ENCODE measurements at regions not wholly inside any gene's neighbourhood (a gene's known extent, or its start where the extent isn't known, plus 50 kb on each side); places are given as distances from the start of the nearest gene placed in this dataset.

DNA sequence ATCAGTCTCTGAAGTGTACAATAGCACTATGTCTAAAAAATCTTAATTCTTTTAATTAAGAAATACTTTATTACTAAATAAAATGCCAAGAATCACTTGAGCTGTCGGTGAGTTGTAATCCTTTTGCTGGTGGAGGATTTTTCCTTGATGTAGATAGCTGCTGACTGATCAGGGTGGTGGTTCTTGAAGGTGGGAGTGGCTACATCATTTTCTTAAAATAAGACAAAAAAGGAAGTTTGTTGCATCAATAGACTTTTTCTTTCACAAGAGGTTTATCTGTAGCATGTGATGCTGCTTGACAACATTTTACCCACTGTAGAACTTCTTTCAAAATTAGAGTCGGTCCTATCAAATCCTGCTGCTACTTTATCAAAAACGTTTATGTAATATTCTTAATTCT lies 68.8 kb upstream of the ZC4H2 start:
- Histone ChIP-seq H3K27ac (ENCODE audit: low read depth, low read length) (no peak overlapping the region), H4K20me1 (replicated peaks in 1 of 2; ENCODE audit: control insufficient read depth in 1 of 2, insufficient read depth in 2 of 2, low read length in 2 of 2) (no peaks in the 10 kb centered on the region), H4K8ac (ENCODE audit: extremely low read depth, insufficient read depth, low read length) (no peak overlapping the region), H3K9me3 (ENCODE audit: insufficient read depth in 2 of 2, low read depth in 1 of 2, low read length in 1 of 2) (no peaks in the 10 kb centered on the region), H3K23me2 (ENCODE audit: low read depth, low read length) (no peaks in the 10 kb centered on the region), H3K14ac (ENCODE audit: insufficient read length) (no peak overlapping the region), H2BK120ac (replicated peaks; ENCODE audit: low read depth, low read length) (no peak overlapping the region), H4K5ac (ENCODE audit: insufficient read length, low read depth, low read length) (no peak overlapping the region), H2BK15ac (ENCODE audit: low read length) (no peak overlapping the region), H3K18ac (ENCODE audit: extremely low read depth, low read length) (no peak overlapping the region), H3K23ac (ENCODE audit: insufficient read length) (no peak overlapping the region), H2BK20ac (ENCODE audit: low read length) (no peak overlapping the region), H2AFZ (ENCODE audit: low read length) (no peak overlapping the region), H3K4me2 (ENCODE audit: insufficient read depth in 1 of 2, low read depth in 2 of 2, low read length in 2 of 2) (no peak overlapping the region), H3K4me1 (replicated peaks in 1 of 4; ENCODE audit: control insufficient read depth in 3 of 4, insufficient read depth in 4 of 4, low read length in 3 of 4) (no peaks in the 10 kb centered on the region), H3K36me3 (ENCODE audit: control insufficient read depth in 2 of 4, insufficient read depth in 4 of 4, low read length in 3 of 4) (no peaks in the 10 kb centered on the region), H3K27me3 (replicated peaks in 1 of 4; ENCODE audit: control insufficient read depth in 3 of 4, extremely low read depth in 1 of 4, insufficient read depth in 3 of 4, low read length in 3 of 4) (no peaks in the 10 kb centered on the region), H2BK12ac (ENCODE audit: low read depth, low read length) (no peak overlapping the region), H4K91ac (replicated peaks; ENCODE audit: insufficient read length, low read length) (no peak overlapping the region), H2AK5ac (ENCODE audit: low read depth, low read length) (no peak overlapping the region), H3K9ac (replicated peaks in 1 of 4; ENCODE audit: extremely low read depth in 1 of 4, low read depth in 3 of 4, low read length in 3 of 4) (no peak overlapping the region), H3K79me2 (ENCODE audit: control insufficient read depth in 1 of 2, insufficient read depth in 2 of 2, low read length in 2 of 2) (no peaks in the 10 kb centered on the region), H3K79me1 (ENCODE audit: low read depth, low read length) (no peaks in the 10 kb centered on the region), H3K56ac (replicated peaks; ENCODE audit: insufficient read length, low read depth, low read length) (no peak overlapping the region), H3K4me3 (ENCODE audit: extremely low read depth in 1 of 4, insufficient read depth in 2 of 4, low read depth in 3 of 4, low read length in 4 of 4) (no peak overlapping the region), H3K4ac (replicated peaks; ENCODE audit: insufficient read length, low read depth, low read length) (no peak overlapping the region), H2BK5ac (ENCODE audit: low read depth, low read length) (no peak overlapping the region)
- WGBS, 2 experiments (ENCODE audit: extremely low coverage in 1 of 2, insufficient coverage in 1 of 2, insufficient read length in 1 of 2, insufficient replicate concordance in 2 of 2, low coverage in 1 of 2, low lambda C conversion rate in 2 of 2, missing lambda C conversion rate in 1 of 2) = 86% methylated on average over 2 of the region's 3 CpGs; no CpG with 5 or more reads in 1 of the 2 experiments
- FAIRE-seq = no peak
- no peak for DNase-seq (ENCODE audit: low read depth in 1 of 2, low spot score in 2 of 2)
- CTCF ChIA-PET (ENCODE audit: partially characterized antibody) = interaction anchor here (0.6 kb wide), 1 partner anchor 21 kb away, joined by 3 read pairs; no protein-coding TSS in a partner anchor
- POLR2A ChIA-PET (ENCODE audit: partially characterized antibody) = no interaction called here
- no peak for TF ChIP-seq MAFK (IDR thresholded peaks at IDR 0.05; ENCODE audit: low read depth, low read length)
- no peak for TF ChIP-seq HDAC6 (IDR thresholded peaks at IDR 0.05; ENCODE audit: low read depth, low read length)
- no peak for TF ChIP-seq CREB1 (IDR thresholded peaks at IDR 0.05)
- no peak for TF ChIP-seq EP300 (IDR thresholded peaks at IDR 0.05; ENCODE audit: borderline replicate concordance in 1 of 2, low read depth in 2 of 2, low read length in 2 of 2)
- TF ChIP-seq BACH1 (IDR thresholded peaks at IDR 0.05; ENCODE audit: low read length) = no peak
- no peak for TF ChIP-seq HDAC2 (IDR thresholded peaks at IDR 0.05; ENCODE audit: borderline replicate concordance in 1 of 2, low read depth in 2 of 2, low read length in 2 of 2)
- no peak for TF ChIP-seq TAF1 (IDR thresholded peaks at IDR 0.05; ENCODE audit: low read depth, low read length)
- no peak for TF ChIP-seq CBX8 (IDR thresholded peaks at IDR 0.05; ENCODE audit: borderline replicate concordance, low read depth, low read length)
- TF ChIP-seq TCF12 (IDR thresholded peaks at IDR 0.05; ENCODE audit: low read depth, low read length) = no peak
- no peak for TF ChIP-seq SRF (IDR thresholded peaks at IDR 0.05; ENCODE audit: low read depth, low read length)
- no peak for TF ChIP-seq CTBP2 (IDR thresholded peaks at IDR 0.05; ENCODE audit: borderline replicate concordance, insufficient read depth, insufficient read length, low read length)
- no peak for TF ChIP-seq SIX5 (IDR thresholded peaks at IDR 0.05; ENCODE audit: low read depth, low read length)
- no peak for TF ChIP-seq CEBPB (IDR thresholded peaks at IDR 0.05; ENCODE audit: low read depth, low read length)
- TF ChIP-seq SP4 (IDR thresholded peaks at IDR 0.05; ENCODE audit: low read length) = no peak
